Activated CD4-positive, CD25-positive, alpha-beta regulatory T cell treated with anti-CD3 and anti-CD28 coated beads, Interleukin-2, amount 50 U/mL, for 72 hours (primary cell): ENCODE measurements at regions not wholly inside any gene's neighbourhood (a gene's known extent, or its start where the extent isn't known, plus 50 kb on each side); places are given as distances from the start of the nearest gene placed in this dataset.

Experiments used
- DNase-seq: peaks from one replicate; pipeline ENCODE4 v3.0.0; 2021

- peak; percentile 82 for DNase-seq
Measured at GRCh38 chr15:70488002-70488605, 275.3 kb downstream of the UACA start.

DNA sequence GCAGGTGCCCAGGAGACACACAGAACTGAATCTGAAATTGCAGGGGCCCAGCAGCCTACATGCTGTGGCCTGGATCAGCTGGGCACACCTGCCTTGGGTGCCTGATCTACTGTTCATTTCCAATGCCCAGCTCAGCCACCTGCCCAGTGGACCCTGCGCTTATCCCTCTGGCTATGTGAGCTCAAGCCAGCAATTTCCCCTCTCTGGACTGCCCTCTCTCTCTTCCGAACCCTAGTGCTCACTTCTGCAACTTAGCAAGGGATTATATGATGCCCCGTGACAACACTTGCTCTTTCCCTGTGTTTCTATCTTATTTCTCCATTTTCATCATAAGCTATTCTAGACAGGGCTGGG is 276.0 kb downstream of the UACA start:
- DNase-seq: no peak

- DNase-seq: peak; percentile 57
Measured at GRCh38 chr15:70486451-70487386, 276.6 kb downstream of the UACA start.

DNA sequence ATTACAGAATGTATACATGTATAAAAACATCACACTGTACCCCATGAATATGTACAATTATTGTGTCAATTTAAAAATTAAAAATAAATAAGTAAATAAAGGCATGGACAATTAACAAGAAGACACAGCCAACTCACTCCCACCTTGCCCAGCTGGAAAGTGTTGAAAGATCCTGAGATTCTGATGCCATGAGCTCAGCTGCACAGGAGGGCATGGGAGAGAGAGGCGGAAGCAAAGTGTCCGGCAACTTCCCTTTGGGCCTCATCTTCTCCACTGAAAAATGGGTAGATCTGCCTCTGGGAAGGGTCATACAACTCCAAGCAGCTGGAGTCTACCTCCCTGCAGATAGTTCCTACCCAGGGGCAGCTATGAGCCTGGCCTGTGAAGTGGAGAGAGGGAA is 277.3 kb downstream of the UACA start:
- no peak for DNase-seq

GRCh38 chr15:70484993-70485392 is 278.4 kb downstream of the UACA start:
- DNase-seq: no peak

DNA sequence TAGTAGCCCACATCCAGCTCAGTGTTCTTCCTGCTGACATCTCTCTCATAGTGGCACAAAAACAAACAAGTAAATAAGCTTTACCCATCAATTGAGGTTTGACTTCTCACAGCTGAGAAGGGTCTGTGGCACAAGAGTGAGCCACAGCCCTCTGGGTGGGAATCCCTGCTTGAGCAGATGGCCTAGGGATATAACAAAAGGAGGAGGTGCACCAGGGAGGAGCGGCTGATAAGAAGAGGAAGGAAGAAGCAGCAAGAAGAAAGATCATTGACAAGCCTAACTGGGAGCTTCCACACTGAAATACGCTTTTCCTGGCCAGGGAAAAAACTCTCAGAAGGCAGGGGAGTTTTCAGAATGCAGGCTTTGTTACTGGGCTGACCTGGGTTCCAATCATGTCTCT is 279.8 kb downstream of the UACA start:
- no peak for DNase-seq

DNA sequence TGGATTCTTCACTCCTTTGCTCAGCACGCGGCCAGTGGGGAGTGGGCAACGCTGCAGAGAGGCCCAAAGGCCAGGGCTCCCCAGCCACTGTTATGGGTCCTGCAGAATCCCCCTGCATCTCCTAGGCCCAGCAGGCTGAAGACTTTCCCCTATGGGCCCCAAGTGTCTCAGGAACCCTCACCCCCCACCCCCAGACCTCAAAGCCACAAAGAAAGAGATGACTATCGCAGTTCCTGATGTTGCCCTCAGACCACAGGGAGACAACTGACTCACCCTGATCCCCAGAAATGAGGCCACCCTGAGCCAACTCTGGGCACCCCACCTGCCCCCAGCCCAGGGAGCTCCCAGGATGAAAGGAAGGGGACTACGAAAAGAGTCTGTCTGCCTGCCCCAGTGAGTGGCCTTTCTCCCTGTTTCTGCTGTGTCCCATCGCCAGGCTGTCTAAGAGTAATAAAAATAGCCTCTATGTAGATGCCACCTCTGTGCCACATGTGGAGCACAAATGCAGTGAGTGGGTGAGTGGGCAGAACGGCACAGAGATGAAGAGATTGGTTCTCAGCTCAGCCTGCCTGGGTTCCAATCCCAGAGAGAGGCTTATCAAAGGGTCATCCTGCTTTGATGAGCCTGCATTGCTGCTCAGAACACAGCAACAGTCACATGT is 283.0 kb downstream of the UACA start:
- DNase-seq: no peak

DNA sequence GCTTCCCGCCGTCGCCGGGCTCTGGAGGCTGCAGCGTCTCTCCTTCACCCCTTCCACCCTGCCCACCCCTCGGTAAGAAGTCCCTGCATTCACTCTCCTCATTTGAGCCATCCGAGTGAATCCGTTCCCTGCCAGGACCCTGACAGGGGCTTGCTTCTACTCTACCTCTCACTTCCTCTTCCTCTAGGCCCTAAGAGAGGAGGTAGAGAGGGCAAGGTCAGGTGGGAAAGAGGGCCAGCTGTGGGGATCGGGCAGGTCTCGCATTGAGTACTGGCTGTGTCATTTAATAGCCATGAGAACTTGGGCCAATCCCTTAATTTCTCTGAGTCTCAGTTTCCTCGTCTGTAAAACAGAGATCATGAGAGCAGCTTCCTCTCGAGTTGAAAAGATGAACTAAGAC is 283.6 kb downstream of the UACA start:
- no peak for DNase-seq

DNA sequence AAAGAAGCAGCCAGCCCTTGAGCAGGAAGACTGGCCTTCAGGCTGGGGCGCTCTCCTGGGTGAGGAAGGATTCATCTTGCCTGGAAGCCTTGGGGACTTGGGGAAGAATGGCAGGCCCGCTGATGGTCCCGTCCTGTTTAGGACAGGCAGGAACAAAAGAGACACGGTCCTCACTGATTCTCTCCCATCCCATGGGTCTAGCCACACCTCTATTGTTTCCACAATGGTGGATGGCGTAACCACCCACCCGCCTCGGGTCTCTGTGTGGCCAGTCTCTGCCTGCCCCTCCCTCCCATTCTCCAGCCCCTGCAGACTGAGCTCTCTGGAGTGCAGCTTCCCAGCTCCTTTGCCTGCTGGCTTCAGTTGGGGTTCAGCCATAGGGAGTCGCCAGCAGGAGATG is 284.3 kb downstream of the UACA start:
- no peak for DNase-seq

- no peak for DNase-seq
Measured at GRCh38 chr15:70478251-70478990, 284.9 kb downstream of the UACA start.

- DNase-seq: no peak
Measured at GRCh38 chr15:70477750-70478250, 285.6 kb downstream of the UACA start.

GRCh38 chr15:70476441-70476840 is 286.9 kb downstream of the UACA start:
- no peak for DNase-seq

GRCh38 chr15:70475921-70476320 is 287.4 kb downstream of the UACA start:
- no peak for DNase-seq

DNA sequence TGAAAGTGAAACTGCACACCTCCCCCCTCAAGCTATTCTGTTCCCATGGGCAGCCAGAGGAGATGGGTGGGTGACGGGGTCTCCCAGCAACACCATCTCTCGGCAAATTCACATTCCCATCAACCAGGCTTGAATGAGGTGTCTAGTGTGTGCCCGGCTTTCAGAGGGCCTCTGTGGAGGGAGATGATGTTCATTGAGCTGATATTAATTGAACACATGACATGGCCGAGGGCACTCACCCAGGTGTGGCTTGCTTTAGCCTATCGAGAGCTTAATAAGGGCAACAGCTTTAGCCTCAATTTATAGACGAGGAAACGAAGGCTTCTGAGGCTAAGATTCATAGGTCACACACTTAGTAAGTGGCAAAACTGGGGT is 288.0 kb downstream of the UACA start:
- DNase-seq: no peak

DNA sequence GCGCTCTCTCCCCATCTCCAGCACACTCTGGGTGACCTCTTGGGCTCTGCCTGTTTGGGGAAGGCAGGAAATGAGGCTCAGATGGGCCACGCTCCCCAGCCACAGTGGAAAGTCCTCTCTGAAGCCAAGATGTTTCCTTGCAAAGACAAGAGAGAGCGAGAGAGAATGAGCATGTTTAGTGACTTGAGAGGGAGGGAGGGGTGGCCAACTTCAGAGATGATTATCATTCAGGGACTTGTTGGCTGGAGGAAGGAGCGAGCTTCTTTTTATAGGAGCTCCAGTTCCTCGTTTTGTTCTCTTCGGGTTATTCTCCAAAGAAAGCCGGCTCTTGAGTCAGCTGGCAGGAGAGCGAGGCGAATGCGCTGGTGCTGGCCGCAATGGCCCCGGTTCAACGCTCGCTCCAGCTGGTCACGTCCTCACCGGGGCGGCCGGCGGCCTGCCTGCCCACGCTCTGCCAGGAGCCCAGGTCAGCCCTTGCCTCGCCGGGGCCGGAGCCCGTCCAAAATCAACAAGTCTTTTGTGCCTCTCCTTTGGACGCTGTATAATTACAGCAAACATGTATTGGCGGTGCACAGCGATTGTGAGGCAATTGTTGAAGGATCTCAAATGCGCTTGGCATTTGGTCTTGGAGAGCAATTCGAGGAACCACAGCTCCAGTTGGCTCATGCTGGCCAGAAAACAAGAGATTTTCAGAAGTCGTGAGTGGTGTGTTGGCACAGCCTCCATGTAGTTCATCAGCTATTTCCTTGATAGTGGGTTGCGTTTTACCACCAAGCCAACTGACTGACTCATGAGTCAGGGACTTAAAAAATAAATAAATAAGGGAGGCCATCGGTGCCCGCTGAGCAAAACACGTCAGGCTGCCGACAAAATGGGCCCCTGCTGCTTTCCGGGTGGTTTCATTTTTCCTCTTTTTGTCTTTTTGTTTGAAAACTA is 288.6 kb downstream of the UACA start:
- no peak for DNase-seq

DNA sequence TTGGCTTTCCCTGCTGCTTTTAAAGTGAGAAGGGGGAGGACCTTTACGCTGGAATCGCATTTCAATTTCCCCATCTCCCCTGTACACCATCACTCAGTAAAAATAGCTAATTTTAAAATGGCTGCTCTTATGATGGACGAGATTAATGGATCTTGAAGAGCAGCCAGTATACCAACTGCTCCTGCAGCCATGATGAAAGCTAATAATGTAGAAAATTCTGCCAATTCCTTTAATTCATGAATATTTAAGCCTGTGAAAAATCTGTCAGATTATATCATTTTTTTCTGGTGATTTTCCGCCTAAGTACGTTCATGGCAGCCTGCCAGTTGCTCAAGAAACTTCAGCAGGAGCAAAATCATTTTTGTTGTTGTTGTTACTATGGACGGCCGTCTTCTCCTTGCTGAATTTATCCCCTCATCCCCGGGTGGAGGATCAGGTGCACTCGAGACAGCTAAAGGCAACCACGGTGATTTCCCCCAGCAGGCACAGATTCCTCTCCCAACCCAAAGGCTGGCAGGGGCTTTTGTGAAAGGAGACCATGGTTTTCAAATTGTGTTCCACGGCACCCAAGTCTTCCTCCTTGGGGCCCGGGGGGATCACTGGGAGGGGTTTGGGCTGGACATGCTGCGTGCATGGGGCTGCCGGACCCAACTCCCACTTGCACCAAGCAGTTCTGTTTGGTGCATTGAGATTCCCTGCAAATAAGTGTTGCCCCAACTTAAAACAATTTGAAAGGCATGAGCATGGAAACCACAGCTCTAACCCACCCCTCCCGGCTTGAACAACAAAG is 289.6 kb downstream of the UACA start:
- no peak for DNase-seq

- no peak for DNase-seq
Measured at GRCh38 chr15:70471517-70471916, 291.8 kb downstream of the UACA start.

- no peak for DNase-seq
Measured at GRCh38 chr15:70470556-70471191, 292.7 kb downstream of the UACA start.

DNA sequence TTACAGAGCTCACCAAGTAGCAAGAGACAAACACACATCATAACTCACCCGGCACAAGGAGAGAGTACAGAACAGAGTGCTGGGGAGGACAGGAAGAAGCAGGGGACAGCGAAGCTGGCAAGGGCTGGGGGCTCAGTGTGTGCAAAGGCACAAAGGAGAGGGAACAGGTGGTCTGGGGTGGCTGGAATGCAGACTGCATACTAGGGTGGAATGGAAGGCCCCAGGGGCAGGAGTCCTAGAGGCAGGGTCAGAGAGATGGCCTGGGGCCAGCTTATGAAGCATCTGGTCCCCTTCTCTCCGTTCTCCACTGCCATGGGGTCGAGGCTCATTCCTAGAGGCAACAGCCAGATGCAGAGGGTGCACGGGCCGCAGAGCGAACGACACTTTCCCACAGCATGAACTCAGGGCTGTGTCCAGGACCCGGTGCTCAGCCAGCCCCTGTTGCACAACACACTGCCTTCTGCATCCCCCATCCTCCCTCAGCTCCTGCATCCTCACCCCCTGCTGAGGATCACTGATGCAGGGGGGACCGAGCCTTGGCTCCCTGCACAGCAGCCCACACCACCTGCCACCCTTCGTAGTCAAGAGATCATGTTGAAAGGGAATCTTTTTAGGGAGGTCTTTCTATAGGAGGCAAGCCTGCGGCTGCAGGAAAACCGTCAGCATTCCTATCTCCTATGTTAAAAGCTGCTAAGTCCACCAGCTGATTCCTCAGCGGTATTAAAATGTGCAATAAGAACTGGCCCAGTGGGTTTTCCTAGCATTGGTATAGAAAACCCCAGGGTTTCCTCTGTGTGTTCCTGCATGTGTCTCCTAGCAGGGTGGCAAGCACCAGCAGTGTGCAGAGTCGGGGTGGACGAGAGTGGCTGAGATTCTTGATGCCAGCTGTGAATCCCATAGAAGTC is 293.5 kb downstream of the UACA start:
- DNase-seq: no peak

GRCh38 chr15:70469182-70469581 is 294.2 kb downstream of the UACA start:
- DNase-seq: no peak
